ENCODE measurements at regions not wholly inside any gene's neighbourhood (a gene's known extent, or its start where the extent isn't known, plus 50 kb on each side); places are given as distances from the start of the nearest gene placed in this dataset.

DNA sequence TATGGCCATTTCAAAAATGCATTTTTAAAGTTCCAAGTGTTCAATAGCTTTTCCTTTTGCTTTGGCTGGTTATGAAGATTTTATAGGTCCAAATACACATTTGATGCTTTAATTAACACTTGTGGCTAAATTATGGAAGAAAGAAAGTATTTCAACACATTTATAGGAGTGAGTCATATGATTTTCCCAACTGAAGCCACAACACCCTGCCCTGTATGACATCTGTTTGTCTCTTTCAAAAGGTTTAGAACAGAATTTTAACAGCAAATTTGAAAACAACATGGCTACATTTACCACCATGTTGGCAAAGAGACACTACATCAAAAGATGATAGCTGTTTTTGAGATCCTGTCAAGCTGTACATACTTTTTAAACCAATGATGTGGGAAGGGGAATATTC, 99.4 kb downstream of the TMEM174 start:
- no peaks in the 10 kb centered on the region for H3K36me3 Mint-ChIP-seq (ENCODE audit: low read depth)
- no peak overlapping the region for H3K27ac Mint-ChIP-seq
- peaks cover 9% of the 10 kb centered on the region for H3K27me3 Mint-ChIP-seq (ENCODE audit: low read depth)
- no peaks in the 10 kb centered on the region for H3K4me1 Mint-ChIP-seq (ENCODE audit: low read depth)
- no peaks in the 10 kb centered on the region for H3K9me3 Mint-ChIP-seq
- H3K4me3 Mint-ChIP-seq = no peak overlapping the region

- Mint-ChIP-seq H3K27me3 (ENCODE audit: low read depth) (peaks cover 4% of the 10 kb centered on the region), H3K4me1 (ENCODE audit: low read depth) (no peaks in the 10 kb centered on the region), H3K4me3 (no peak overlapping the region), H3K36me3 (ENCODE audit: low read depth) (no peaks in the 10 kb centered on the region), H3K9me3 (no peaks in the 10 kb centered on the region), H3K27ac (no peak overlapping the region)
These were observed 95.8 kb downstream of the TMEM174 start for GRCh38 chr5:73268826-73269225.

DNA sequence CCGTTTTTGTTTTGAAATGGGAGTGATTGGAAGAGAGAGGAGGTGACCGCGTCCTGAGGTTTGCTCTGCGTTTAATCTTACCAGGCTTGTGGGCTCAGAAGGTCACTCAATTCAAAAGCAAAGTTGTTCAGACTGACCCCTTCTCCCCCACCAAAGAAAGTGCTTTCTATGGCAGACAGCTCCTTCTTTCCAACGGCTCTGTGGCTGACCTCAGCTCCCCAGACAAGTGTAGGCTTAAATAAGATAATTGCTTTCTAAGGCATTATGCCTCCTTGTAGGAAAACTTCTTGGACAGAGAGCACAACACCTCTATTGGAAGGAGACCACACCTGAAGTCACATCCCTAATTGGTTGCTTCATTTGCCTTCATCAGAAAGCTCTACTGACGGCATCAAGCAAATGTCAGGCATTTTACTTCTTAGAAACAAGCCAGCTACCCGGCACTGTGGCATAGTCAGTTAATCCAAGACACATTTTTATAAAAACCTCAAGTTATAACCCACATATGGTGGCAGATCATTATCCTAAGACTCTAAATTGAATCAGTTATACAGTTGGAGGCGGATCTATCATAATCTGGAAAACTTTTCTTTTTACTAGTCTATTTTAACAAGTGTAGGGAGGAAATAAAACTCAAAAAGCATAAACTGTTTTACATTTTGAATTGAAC, 94.9 kb downstream of the TMEM174 start:
- no peak overlapping the region for H3K27ac Mint-ChIP-seq
- no peaks in the 10 kb centered on the region for H3K27me3 Mint-ChIP-seq (ENCODE audit: low read depth)
- H3K4me3 Mint-ChIP-seq = no peak overlapping the region
- H3K9me3 Mint-ChIP-seq = no peaks in the 10 kb centered on the region
- H3K4me1 Mint-ChIP-seq (ENCODE audit: low read depth) = no peaks in the 10 kb centered on the region
- H3K36me3 Mint-ChIP-seq (ENCODE audit: low read depth) = no peaks in the 10 kb centered on the region

- Mint-ChIP-seq H3K4me3 (no peak overlapping the region), H3K9me3 (no peaks in the 10 kb centered on the region), H3K4me1 (ENCODE audit: low read depth) (no peaks in the 10 kb centered on the region)
These were observed 94.2 kb downstream of the TMEM174 start for GRCh38 chr5:73266925-73267765.

DNA sequence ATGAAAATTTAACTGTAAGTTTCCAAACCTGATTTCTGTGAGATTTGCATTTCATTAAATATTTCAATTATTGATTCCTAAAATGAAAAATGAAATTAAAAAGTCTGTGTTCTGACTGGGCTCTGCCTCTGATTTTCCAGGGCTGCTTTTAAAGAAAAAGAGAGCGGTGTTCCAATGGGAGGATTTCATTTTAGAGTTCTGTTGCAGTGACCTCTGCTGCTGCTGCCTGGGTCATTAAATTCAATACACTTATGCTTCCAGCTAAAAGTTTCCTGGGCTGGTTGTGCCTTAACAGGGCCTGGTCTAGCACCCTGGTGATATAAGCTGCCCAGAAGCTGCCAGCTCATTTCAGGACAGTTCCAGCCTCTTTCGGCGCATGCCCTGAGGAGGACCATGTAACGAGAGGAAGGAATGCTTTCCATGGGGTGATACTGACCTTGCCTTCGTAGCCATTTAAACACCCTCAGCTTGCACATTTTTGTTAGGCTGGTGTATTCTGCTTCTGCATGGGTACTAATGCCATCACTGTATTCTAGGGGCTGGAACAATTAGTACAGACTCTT, 93.3 kb downstream of the TMEM174 start:
- Mint-ChIP-seq H3K36me3 (ENCODE audit: low read depth) (no peaks in the 10 kb centered on the region), H3K27me3 (ENCODE audit: low read depth) (no peaks in the 10 kb centered on the region), H3K9me3 (no peaks in the 10 kb centered on the region), H3K27ac (no peak overlapping the region), H3K4me1 (ENCODE audit: low read depth) (no peaks in the 10 kb centered on the region), H3K4me3 (no peak overlapping the region)

More at GRCh38 chr5:73266925-73267765, 94.2 kb downstream of the TMEM174 start:
- Mint-ChIP-seq H3K27me3 (ENCODE audit: low read depth) (no peaks in the 10 kb centered on the region), H3K27ac (no peak overlapping the region), H3K36me3 (ENCODE audit: low read depth) (no peaks in the 10 kb centered on the region)

DNA sequence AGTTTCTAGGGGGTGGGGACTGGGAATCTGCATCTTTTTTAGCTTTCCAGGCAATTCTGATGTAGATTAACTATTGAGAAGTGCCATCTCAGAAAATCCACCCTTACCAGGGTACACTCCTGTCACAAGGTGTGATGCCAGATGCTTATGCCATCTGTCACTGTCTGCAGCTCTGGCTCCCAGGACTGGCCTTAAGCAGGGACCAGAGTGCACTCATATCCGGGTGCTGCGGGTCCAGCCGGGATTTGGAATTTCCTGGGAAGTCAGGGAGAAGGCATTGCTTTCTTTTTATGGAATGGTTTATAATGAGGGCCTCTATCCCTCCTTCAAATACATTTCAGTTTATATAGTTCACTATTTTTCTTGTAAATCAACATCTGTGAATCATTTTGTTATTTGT, 92.6 kb downstream of the TMEM174 start:
- no peak overlapping the region for H3K27ac Mint-ChIP-seq
- no peaks in the 10 kb centered on the region for H3K4me1 Mint-ChIP-seq (ENCODE audit: low read depth)
- no peaks in the 10 kb centered on the region for H3K9me3 Mint-ChIP-seq
- H3K36me3 Mint-ChIP-seq (ENCODE audit: low read depth) = no peaks in the 10 kb centered on the region
- no peak overlapping the region for H3K4me3 Mint-ChIP-seq
- no peaks in the 10 kb centered on the region for H3K27me3 Mint-ChIP-seq (ENCODE audit: low read depth)

- Mint-ChIP-seq H3K4me3 (no peak overlapping the region), H3K27me3 (ENCODE audit: low read depth) (no peaks in the 10 kb centered on the region), H3K9me3 (no peaks in the 10 kb centered on the region), H3K4me1 (ENCODE audit: low read depth) (no peaks in the 10 kb centered on the region), H3K27ac (no peak overlapping the region), H3K36me3 (ENCODE audit: low read depth) (no peaks in the 10 kb centered on the region)
These were observed 91.6 kb downstream of the TMEM174 start for GRCh38 chr5:73264631-73265030.

- no peaks in the 10 kb centered on the region for H3K27me3 Mint-ChIP-seq (ENCODE audit: low read depth)
These were observed 90.2 kb downstream of the TMEM174 start for GRCh38 chr5:73263001-73263710.

GRCh38 chr5:73256862-73257261, 83.9 kb downstream of the TMEM174 start:
- H3K27me3 Mint-ChIP-seq (ENCODE audit: low read depth) = peaks cover 11% of the 10 kb centered on the region
- no peaks in the 10 kb centered on the region for H3K9me3 Mint-ChIP-seq
- H3K27ac Mint-ChIP-seq = no peak overlapping the region
- no peaks in the 10 kb centered on the region for H3K4me1 Mint-ChIP-seq (ENCODE audit: low read depth)
- no peaks in the 10 kb centered on the region for H3K36me3 Mint-ChIP-seq (ENCODE audit: low read depth)
- no peak overlapping the region for H3K4me3 Mint-ChIP-seq

More at GRCh38 chr5:73263001-73263710, 90.2 kb downstream of the TMEM174 start:
- H3K4me3 Mint-ChIP-seq = no peak overlapping the region
- H3K27ac Mint-ChIP-seq = no peak overlapping the region
- no peaks in the 10 kb centered on the region for H3K9me3 Mint-ChIP-seq
- H3K36me3 Mint-ChIP-seq (ENCODE audit: low read depth) = no peaks in the 10 kb centered on the region
- H3K4me1 Mint-ChIP-seq (ENCODE audit: low read depth) = no peaks in the 10 kb centered on the region

- no peaks in the 10 kb centered on the region for H3K4me1 Mint-ChIP-seq (ENCODE audit: low read depth)
- no peak overlapping the region for H3K27ac Mint-ChIP-seq
- H3K36me3 Mint-ChIP-seq (ENCODE audit: low read depth) = no peaks in the 10 kb centered on the region
- no peak overlapping the region for H3K4me3 Mint-ChIP-seq
- peaks cover 12% of the 10 kb centered on the region for H3K27me3 Mint-ChIP-seq (ENCODE audit: low read depth)
- H3K9me3 Mint-ChIP-seq = no peaks in the 10 kb centered on the region
These were observed 83.5 kb downstream of the TMEM174 start for GRCh38 chr5:73256462-73256861.

DNA sequence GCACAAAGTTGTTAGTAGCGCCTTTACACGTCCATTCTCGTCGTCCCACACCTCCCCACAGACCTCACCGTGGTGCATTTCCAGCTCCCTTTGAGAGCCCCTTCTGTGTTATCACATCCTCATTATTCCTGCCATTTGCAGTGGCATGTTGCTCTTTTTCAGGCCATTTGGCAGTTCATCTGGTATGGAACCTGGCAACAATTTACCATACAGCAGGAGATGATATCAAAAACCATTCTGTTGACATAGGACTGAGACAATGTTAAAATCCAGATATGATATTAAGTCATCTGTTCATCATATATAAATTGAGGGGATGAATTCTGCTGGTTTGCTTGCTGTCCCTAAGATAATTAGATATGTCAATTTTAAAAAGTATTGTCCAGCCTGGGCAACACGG, 83.0 kb downstream of the TMEM174 start:
- Mint-ChIP-seq H3K36me3 (ENCODE audit: low read depth) (no peaks in the 10 kb centered on the region), H3K27ac (no peak overlapping the region), H3K4me1 (ENCODE audit: low read depth) (no peaks in the 10 kb centered on the region), H3K27me3 (ENCODE audit: low read depth) (peaks cover 12% of the 10 kb centered on the region), H3K4me3 (no peak overlapping the region), H3K9me3 (no peaks in the 10 kb centered on the region)

DNA sequence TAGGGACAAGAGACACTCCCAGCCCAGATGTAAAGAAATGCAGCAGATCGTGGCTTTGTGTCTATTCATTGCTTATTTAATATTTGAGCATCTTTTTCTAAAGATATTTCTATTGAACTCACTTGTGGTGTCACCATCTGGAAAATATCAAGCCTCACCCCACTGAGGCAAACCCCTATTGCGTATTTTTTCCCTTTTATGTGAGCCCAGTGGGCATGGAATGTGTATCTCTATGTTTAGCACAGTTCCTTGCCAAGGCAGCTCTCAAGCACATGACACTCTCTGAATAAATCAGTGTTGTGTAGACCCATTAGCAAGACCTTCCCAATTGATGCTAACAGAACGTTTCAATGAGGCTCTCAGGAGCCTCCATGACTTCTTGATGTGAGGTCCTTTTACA, 81.6 kb downstream of the TMEM174 start:
- Mint-ChIP-seq H3K27ac (no peak overlapping the region), H3K9me3 (no peaks in the 10 kb centered on the region), H3K4me1 (ENCODE audit: low read depth) (no peaks in the 10 kb centered on the region), H3K36me3 (ENCODE audit: low read depth) (no peaks in the 10 kb centered on the region), H3K4me3 (no peak overlapping the region), H3K27me3 (ENCODE audit: low read depth) (peaks cover 12% of the 10 kb centered on the region)

DNA sequence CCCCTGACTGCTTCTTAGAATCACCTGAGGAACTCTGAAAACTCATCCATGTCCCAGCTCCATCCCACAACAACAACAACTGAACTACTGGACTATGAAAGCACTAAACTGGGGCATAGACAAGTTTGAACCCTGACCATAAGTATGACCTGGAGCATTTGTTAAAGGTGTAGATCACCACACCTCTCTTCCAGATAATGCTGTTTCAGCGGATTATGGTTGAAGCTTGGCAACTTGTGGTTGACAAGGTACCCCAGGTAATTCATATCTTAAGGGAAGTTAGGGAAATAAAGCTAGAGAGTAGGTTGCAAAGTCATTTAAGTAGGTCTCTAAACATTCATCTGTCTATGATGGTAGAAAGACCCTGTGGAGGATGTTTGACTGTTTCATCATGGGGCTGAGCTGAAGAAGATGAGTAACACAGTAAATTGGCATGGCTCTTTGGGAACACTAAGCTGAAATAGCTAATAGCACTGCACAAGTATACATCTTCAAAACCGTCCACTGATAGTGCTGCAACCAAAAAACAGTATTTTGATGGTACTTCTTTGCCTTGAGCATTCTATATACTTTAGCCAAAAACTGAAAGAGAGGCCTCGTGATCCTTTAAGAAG, 80.2 kb downstream of the TMEM174 start:
- H3K4me1 Mint-ChIP-seq (ENCODE audit: low read depth) = no peaks in the 10 kb centered on the region
- peaks cover 16% of the 10 kb centered on the region for H3K27me3 Mint-ChIP-seq (ENCODE audit: low read depth)
- H3K4me3 Mint-ChIP-seq = no peak overlapping the region
- no peaks in the 10 kb centered on the region for H3K9me3 Mint-ChIP-seq
- H3K36me3 Mint-ChIP-seq (ENCODE audit: low read depth) = no peaks in the 10 kb centered on the region
- no peak overlapping the region for H3K27ac Mint-ChIP-seq

GRCh38 chr5:73250645-73251044, 77.7 kb downstream of the TMEM174 start:
- Mint-ChIP-seq H3K27me3 (ENCODE audit: low read depth) (peaks cover 24% of the 10 kb centered on the region), H3K4me3 (no peak overlapping the region), H3K4me1 (ENCODE audit: low read depth) (no peaks in the 10 kb centered on the region)

More at GRCh38 chr5:73250645-73251044, 77.7 kb downstream of the TMEM174 start:
- no peaks in the 10 kb centered on the region for H3K9me3 Mint-ChIP-seq
- H3K27ac Mint-ChIP-seq = no peak overlapping the region
- no peaks in the 10 kb centered on the region for H3K36me3 Mint-ChIP-seq (ENCODE audit: low read depth)
